ENCODE measurements at regions not wholly inside any gene's neighbourhood (a gene's known extent, or its start where the extent isn't known, plus 50 kb on each side); places are given as distances from the start of the nearest gene placed in this dataset.

DNA sequence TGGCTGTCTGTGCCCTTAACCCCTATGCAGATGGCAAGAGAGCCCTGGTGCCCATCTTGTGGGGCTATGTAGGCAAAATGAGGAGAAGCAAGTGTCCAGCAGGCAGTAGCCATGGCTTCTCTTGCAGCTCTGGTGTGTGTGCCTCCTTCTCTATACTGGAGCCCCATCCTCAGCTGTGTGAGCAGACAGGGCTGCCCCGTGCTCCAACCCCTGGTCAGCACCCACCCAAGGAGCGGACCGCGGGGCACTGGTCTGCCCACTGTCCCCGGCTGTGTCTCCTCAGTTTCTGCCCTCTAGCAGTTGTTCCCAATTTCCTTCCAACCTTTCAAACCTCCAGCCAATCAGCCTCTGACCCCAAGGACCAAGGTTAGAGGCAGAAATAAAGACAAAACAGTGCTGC lies 134.9 kb upstream of the GLI2 start:
- H3K4me1 ChIP-seq (ENCODE audit: insufficient read depth, low read length), result peaks cover 3% of the 10 kb centered on the region; the same call in 1 of the 2 replicates
- Mint-ChIP-seq H3K27me3 (ENCODE audit: low read depth) (peaks cover 66% of the 10 kb centered on the region), H3K9me3 (0 out of 5 replicates have a peak, but pooled peaks cover 0 to 5% of the 10 kb centered on the region in 2 experiments), H3K27ac (no peak overlapping the region), H3K4me1 (peaks cover 24 to 33% of the 10 kb centered on the region in 2 experiments), H3K4me3 (no peak overlapping the region), H3K36me3 (ENCODE audit: insufficient read depth in 1 of 3, low read depth in 3 of 3) (no peaks in the 10 kb centered on the region; a peak in 1 of 7 replicates)
- H3K27me3 ChIP-seq (ENCODE audit: insufficient read depth, low read length), result no peaks in the 10 kb centered on the region
- H2AFZ ChIP-seq (ENCODE audit: low read length), result no peak overlapping the region
- H2BK12ac ChIP-seq (ENCODE audit: insufficient read length, low read depth, low read length), result no peak overlapping the region
- H3K79me2 ChIP-seq (ENCODE audit: insufficient read depth, low read length), result no peaks in the 10 kb centered on the region
- H2BK5ac ChIP-seq (ENCODE audit: insufficient read length, low read length), result no peak overlapping the region
- H3T11ph ChIP-seq (ENCODE audit: low read length), result no peak overlapping the region
- H3K9me3 ChIP-seq (ENCODE audit: control insufficient read depth, low read depth, low read length), result no peaks in the 10 kb centered on the region
- no peak overlapping the region for H3K4me2 ChIP-seq (ENCODE audit: insufficient read depth, insufficient read length, low read length)
- no peak overlapping the region for H3K14ac ChIP-seq (ENCODE audit: insufficient read depth, low read length)
- H3K4ac ChIP-seq (ENCODE audit: low read depth, low read length), result no peak overlapping the region
- WGBS (ENCODE audit: extremely low coverage, insufficient read length, low lambda C conversion rate), result no CpG with 5 or more reads among the region's 5 CpGs
- no peak overlapping the region for H2BK15ac ChIP-seq (ENCODE audit: low read depth, low read length)
- TF ChIP-seq, protein P1, sequence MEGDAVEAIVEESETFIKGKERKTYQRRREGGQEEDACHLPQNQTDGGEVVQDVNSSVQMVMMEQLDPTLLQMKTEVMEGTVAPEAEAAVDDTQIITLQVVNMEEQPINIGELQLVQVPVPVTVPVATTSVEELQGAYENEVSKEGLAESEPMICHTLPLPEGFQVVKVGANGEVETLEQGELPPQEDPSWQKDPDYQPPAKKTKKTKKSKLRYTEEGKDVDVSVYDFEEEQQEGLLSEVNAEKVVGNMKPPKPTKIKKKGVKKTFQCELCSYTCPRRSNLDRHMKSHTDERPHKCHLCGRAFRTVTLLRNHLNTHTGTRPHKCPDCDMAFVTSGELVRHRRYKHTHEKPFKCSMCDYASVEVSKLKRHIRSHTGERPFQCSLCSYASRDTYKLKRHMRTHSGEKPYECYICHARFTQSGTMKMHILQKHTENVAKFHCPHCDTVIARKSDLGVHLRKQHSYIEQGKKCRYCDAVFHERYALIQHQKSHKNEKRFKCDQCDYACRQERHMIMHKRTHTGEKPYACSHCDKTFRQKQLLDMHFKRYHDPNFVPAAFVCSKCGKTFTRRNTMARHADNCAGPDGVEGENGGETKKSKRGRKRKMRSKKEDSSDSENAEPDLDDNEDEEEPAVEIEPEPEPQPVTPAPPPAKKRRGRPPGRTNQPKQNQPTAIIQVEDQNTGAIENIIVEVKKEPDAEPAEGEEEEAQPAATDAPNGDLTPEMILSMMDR (conservative IDR thresholded peaks at IDR 0.05), result no peak
- no peak for DNase-seq
- H2AK5ac ChIP-seq (ENCODE audit: insufficient read length, low read length), result no peak overlapping the region
- no peak overlapping the region for H2BK20ac ChIP-seq (ENCODE audit: low read depth, low read length, poor library complexity, severe bottlenecking)
- H3K9ac ChIP-seq (ENCODE audit: extremely low read depth, insufficient read length, low read length), result no peak overlapping the region
- no peak overlapping the region for H4K8ac ChIP-seq (replicated peaks; ENCODE audit: insufficient read length, low read depth, low read length)
- H3K79me1 ChIP-seq (ENCODE audit: insufficient read depth, low read depth, low read length, poor library complexity, severe bottlenecking), result no peaks in the 10 kb centered on the region
- no peak overlapping the region for H3K18ac ChIP-seq (ENCODE audit: insufficient read length, low read depth, low read length)
- H4K5ac ChIP-seq (ENCODE audit: insufficient read length, low read depth, low read length), result no peak overlapping the region
- no peaks in the 10 kb centered on the region for H3K23me2 ChIP-seq (ENCODE audit: insufficient read length, low read depth, low read length, poor library complexity, severe bottlenecking)
- H2BK120ac ChIP-seq (ENCODE audit: low read depth, low read length, poor library complexity, severe bottlenecking), result no peak overlapping the region
- H3K27ac ChIP-seq (ENCODE audit: insufficient read length, low read depth, low read length), result no peak overlapping the region
- H4K91ac ChIP-seq (ENCODE audit: insufficient read length, low read depth, low read length), result no peak overlapping the region
- H4K20me1 ChIP-seq (ENCODE audit: control insufficient read depth, insufficient read depth, insufficient read length), result no peaks in the 10 kb centered on the region
- H3K56ac ChIP-seq (ENCODE audit: insufficient read length, low read depth, low read length), result no peak overlapping the region
- no peak overlapping the region for H3K23ac ChIP-seq (ENCODE audit: insufficient read length, low read depth, low read length)

All from H9 (cell line).